ENCODE measurements at regions not wholly inside any gene's neighbourhood (a gene's known extent, or its start where the extent isn't known, plus 50 kb on each side); places are given as distances from the start of the nearest gene placed in this dataset.

GRCh38 chr1:164991763-164992314 is 364.7 kb downstream of the LMX1A start:
- no peak overlapping the region for H3K4me3 Mint-ChIP-seq (ENCODE audit: unreplicated experiment)
- no peak for DNase-seq (ENCODE audit: low spot score)
- H3K27ac Mint-ChIP-seq (ENCODE audit: unreplicated experiment) = no peak overlapping the region
- H3K27me3 Mint-ChIP-seq (ENCODE audit: unreplicated experiment) = peaks cover under 1% of the 10 kb centered on the region
- no peaks in the 10 kb centered on the region for H3K36me3 Mint-ChIP-seq (ENCODE audit: low read depth, unreplicated experiment)
- no peaks in the 10 kb centered on the region for H3K4me1 Mint-ChIP-seq (ENCODE audit: unreplicated experiment)
- no peaks in the 10 kb centered on the region for H3K9me3 Mint-ChIP-seq (ENCODE audit: unreplicated experiment)
- TF ChIP-seq, protein P1, sequence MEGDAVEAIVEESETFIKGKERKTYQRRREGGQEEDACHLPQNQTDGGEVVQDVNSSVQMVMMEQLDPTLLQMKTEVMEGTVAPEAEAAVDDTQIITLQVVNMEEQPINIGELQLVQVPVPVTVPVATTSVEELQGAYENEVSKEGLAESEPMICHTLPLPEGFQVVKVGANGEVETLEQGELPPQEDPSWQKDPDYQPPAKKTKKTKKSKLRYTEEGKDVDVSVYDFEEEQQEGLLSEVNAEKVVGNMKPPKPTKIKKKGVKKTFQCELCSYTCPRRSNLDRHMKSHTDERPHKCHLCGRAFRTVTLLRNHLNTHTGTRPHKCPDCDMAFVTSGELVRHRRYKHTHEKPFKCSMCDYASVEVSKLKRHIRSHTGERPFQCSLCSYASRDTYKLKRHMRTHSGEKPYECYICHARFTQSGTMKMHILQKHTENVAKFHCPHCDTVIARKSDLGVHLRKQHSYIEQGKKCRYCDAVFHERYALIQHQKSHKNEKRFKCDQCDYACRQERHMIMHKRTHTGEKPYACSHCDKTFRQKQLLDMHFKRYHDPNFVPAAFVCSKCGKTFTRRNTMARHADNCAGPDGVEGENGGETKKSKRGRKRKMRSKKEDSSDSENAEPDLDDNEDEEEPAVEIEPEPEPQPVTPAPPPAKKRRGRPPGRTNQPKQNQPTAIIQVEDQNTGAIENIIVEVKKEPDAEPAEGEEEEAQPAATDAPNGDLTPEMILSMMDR (IDR thresholded peaks at IDR 0.05; ENCODE audit: unreplicated experiment) = no peak

DNA sequence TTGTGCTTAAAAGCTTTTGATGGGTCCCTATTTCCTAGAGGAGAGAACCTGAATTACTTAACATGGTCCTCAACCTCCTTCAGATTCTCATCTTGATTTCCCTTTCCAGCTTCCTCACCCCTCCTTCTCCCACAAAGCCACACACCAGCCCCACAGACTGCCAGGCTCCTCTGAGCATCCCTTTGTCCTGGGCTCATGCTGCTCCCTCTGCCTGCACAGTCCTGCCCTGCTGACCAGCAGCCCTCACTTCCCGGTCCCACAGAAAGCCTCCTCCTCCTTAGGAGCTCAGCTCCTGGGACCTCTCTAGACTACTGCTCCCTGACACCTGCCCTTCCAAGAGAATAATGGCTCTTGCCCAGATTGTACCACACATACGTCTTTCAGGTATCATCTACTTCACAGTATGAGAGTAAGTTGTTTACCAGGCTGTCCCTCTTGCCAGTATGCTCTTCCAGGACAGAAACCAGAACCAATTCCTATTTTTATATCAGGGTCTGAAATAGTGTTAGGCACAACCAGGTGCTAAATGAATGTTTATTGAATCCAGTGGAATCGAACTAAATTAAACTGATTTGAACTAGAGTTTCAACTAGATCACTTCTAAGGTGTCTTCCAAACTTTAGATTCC is 373.4 kb downstream of the LMX1A start:
- TF ChIP-seq, protein P1 (IDR thresholded peaks at IDR 0.05; ENCODE audit: unreplicated experiment) = no peak
- Mint-ChIP-seq H3K4me3 (ENCODE audit: unreplicated experiment) (no peak overlapping the region), H3K36me3 (ENCODE audit: low read depth, unreplicated experiment) (no peaks in the 10 kb centered on the region), H3K4me1 (ENCODE audit: unreplicated experiment) (peaks cover 3% of the 10 kb centered on the region), H3K9me3 (ENCODE audit: unreplicated experiment) (no peaks in the 10 kb centered on the region), H3K27me3 (ENCODE audit: unreplicated experiment) (peaks cover 2% of the 10 kb centered on the region), H3K27ac (ENCODE audit: unreplicated experiment) (no peak overlapping the region)
- DNase-seq (ENCODE audit: low spot score) = no peak

GRCh38 chr1:164982545-164982944 is 374.0 kb downstream of the LMX1A start:
- Mint-ChIP-seq H3K36me3 (ENCODE audit: low read depth, unreplicated experiment) (no peaks in the 10 kb centered on the region), H3K9me3 (ENCODE audit: unreplicated experiment) (no peaks in the 10 kb centered on the region), H3K27ac (ENCODE audit: unreplicated experiment) (no peak overlapping the region), H3K4me1 (ENCODE audit: unreplicated experiment) (peaks cover 6% of the 10 kb centered on the region), H3K4me3 (ENCODE audit: unreplicated experiment) (no peak overlapping the region), H3K27me3 (ENCODE audit: unreplicated experiment) (peaks cover 2% of the 10 kb centered on the region)
- DNase-seq (ENCODE audit: low spot score) = no peak
- TF ChIP-seq, protein P1 (IDR thresholded peaks at IDR 0.05; ENCODE audit: unreplicated experiment) = no peak

GRCh38 chr1:164977561-164977960 is 379.0 kb downstream of the LMX1A start:
- Mint-ChIP-seq H3K4me3 (ENCODE audit: unreplicated experiment) (no peak overlapping the region), H3K27me3 (ENCODE audit: unreplicated experiment) (no peaks in the 10 kb centered on the region), H3K4me1 (ENCODE audit: unreplicated experiment) (peaks cover 9% of the 10 kb centered on the region), H3K9me3 (ENCODE audit: unreplicated experiment) (no peaks in the 10 kb centered on the region), H3K36me3 (ENCODE audit: low read depth, unreplicated experiment) (no peaks in the 10 kb centered on the region), H3K27ac (ENCODE audit: unreplicated experiment) (no peak overlapping the region)
- no peak for DNase-seq (ENCODE audit: low spot score)
- TF ChIP-seq, protein P1 (IDR thresholded peaks at IDR 0.05; ENCODE audit: unreplicated experiment) = no peak

- H3K4me3 Mint-ChIP-seq (ENCODE audit: unreplicated experiment) = no peak overlapping the region
- no peak for DNase-seq (ENCODE audit: low spot score)
- H3K27ac Mint-ChIP-seq (ENCODE audit: unreplicated experiment) = no peak overlapping the region
- H3K4me1 Mint-ChIP-seq (ENCODE audit: unreplicated experiment) = no peaks in the 10 kb centered on the region
- H3K9me3 Mint-ChIP-seq (ENCODE audit: unreplicated experiment) = no peaks in the 10 kb centered on the region
- TF ChIP-seq, protein P1 (IDR thresholded peaks at IDR 0.05; ENCODE audit: unreplicated experiment) = no peak
- no peaks in the 10 kb centered on the region for H3K27me3 Mint-ChIP-seq (ENCODE audit: unreplicated experiment)
- no peaks in the 10 kb centered on the region for H3K36me3 Mint-ChIP-seq (ENCODE audit: low read depth, unreplicated experiment)
Measured at GRCh38 chr1:164971921-164972415, 384.5 kb downstream of the LMX1A start.

Measured in endothelial cell (in vitro differentiated cells).